Mucosa of gallbladder (tissue), 1 donor: ENCODE measurements at regions not wholly inside any gene's neighbourhood (a gene's known extent, or its start where the extent isn't known, plus 50 kb on each side); places are given as distances from the start of the nearest gene placed in this dataset.
"Not testable (repeated sequence)": the region's sequence is repeated elsewhere in the genome, so short reads cannot be mapped to it uniquely, and the experiment has no call there.

Source experiments
- DNase-seq: peaks from one replicate; pipeline ENCODE4 v3.0.0-alpha.2; 2020; ENCODE audit warnings: low spot score
- donor health status: DM: no; HTN: no; CAD: no.

- not testable (repeated sequence) for DNase-seq
These were observed 57.4 kb downstream of the FTHL17 start for GRCh38 chrX:31014474-31014873.

- no peak for DNase-seq
These were observed 59.3 kb downstream of the FTHL17 start for GRCh38 chrX:31012509-31013025.

- DNase-seq: no peak
These were observed 64.5 kb downstream of the FTHL17 start for GRCh38 chrX:31007321-31007720.

GRCh38 chrX:31006027-31006426 lies 65.8 kb downstream of the FTHL17 start:
- DNase-seq: no peak

GRCh38 chrX:30997411-30997810 lies 74.4 kb downstream of the FTHL17 start:
- DNase-seq: no peak

GRCh38 chrX:30995705-30996104 lies 76.1 kb downstream of the FTHL17 start:
- no peak for DNase-seq

GRCh38 chrX:30995060-30995700 lies 76.7 kb downstream of the FTHL17 start:
- DNase-seq: no peak

GRCh38 chrX:30994018-30994417 lies 77.8 kb downstream of the FTHL17 start:
- DNase-seq: not testable (repeated sequence)

- no peak for DNase-seq
These were observed 79.4 kb downstream of the FTHL17 start for GRCh38 chrX:30992381-30992904.

GRCh38 chrX:30990361-30990760 lies 81.5 kb downstream of the FTHL17 start:
- no peak for DNase-seq

GRCh38 chrX:30982467-30982866 lies 89.4 kb downstream of the FTHL17 start:
- no peak for DNase-seq

GRCh38 chrX:30981968-30982367 lies 89.9 kb downstream of the FTHL17 start:
- DNase-seq: no peak

GRCh38 chrX:30979271-30979670 lies 90.2 kb upstream of the TAB3 start:
- DNase-seq: no peak

- DNase-seq: no peak
These were observed 86.4 kb upstream of the TAB3 start for GRCh38 chrX:30975467-30975866.

- no peak for DNase-seq
These were observed 84.9 kb upstream of the TAB3 start for GRCh38 chrX:30973784-30974427.

- DNase-seq: no peak
These were observed 82.9 kb upstream of the TAB3 start for GRCh38 chrX:30971774-30972603.

GRCh38 chrX:30967516-30967915 lies 78.5 kb upstream of the TAB3 start:
- no peak for DNase-seq

- no peak for DNase-seq
These were observed 76.7 kb upstream of the TAB3 start for GRCh38 chrX:30965767-30966166.

- no peak for DNase-seq
These were observed 72.5 kb upstream of the TAB3 start for GRCh38 chrX:30961387-30962174.

- DNase-seq: peak; percentile 83
These were observed 68.7 kb upstream of the TAB3 start for GRCh38 chrX:30957753-30958152.

GRCh38 chrX:30955687-30956086 lies 66.6 kb upstream of the TAB3 start:
- no peak for DNase-seq

GRCh38 chrX:30951003-30951402 lies 61.9 kb upstream of the TAB3 start:
- DNase-seq: no peak
